WTC11 (cell line): ENCODE measurements at regions not wholly inside any gene's neighbourhood (a gene's known extent, or its start where the extent isn't known, plus 50 kb on each side); places are given as distances from the start of the nearest gene placed in this dataset.

Source experiments
- ATAC-seq: fragments of 200-7000 bp; cut with Tn5 transposase; 2 replicates; pipeline ENCODE4 v1.10.0; 2021; ENCODE audit warnings: mild to moderate bottlenecking, moderate library complexity
- CTCF ChIA-PET: fragments of 300-600 bp; sonication (Branson Sonifier 250); formaldehyde crosslinking; loops from one replicate; lab custom pipeline; 2021; ENCODE audit warnings: antibody characterized with exemption; lab: Charles Lee
- POLR2A ChIA-PET: fragments of 350-600 bp; sonication (Branson Sonifier 250); formaldehyde crosslinking; loops from one replicate; lab custom pipeline; 2021; ENCODE audit warnings: antibody characterized with exemption; lab: Charles Lee
- DNase-seq: peaks from one replicate; pipeline ENCODE4 v3.0.0; 2021; ENCODE audit warnings: low spot score
- H3K27ac Mint-ChIP-seq: 2 replicates; pipeline ENCODE4 v1.8.0; 2021; ENCODE audit warnings: mixed read lengths
- H3K27me3 Mint-ChIP-seq: 2 replicates; pipeline ENCODE4 v1.8.0; 2021; ENCODE audit warnings: low read depth, mild to moderate bottlenecking, moderate library complexity, mixed read lengths
- H3K36me3 Mint-ChIP-seq: 2 replicates; pipeline ENCODE4 v1.8.0; 2021; ENCODE audit warnings: mixed read lengths
- H3K4me1 Mint-ChIP-seq: 2 replicates; pipeline ENCODE4 v1.8.0; 2022; ENCODE audit warnings: mixed read lengths
- H3K4me3 Mint-ChIP-seq: 2 replicates; pipeline ENCODE4 v1.8.0; 2021; ENCODE audit warnings: mild to moderate bottlenecking, moderate library complexity, mixed read lengths
- H3K9me3 Mint-ChIP-seq: 2 replicates; pipeline ENCODE4 v1.8.0; 2021; ENCODE audit warnings: mixed read lengths
- ATF6 ChIP-seq: sonication (generic); formaldehyde crosslinking; IDR thresholded peaks from 2 replicates; pipeline ENCODE4 v1.8.1; 2023; ENCODE audit warnings: mild to moderate bottlenecking, missing genetic modification reagents
- EMX1 ChIP-seq: fragments of 250-450 bp; sonication (Bioruptor Pico); IDR thresholded peaks from 2 replicates; pipeline ENCODE4 v1.8.0; 2021; ENCODE audit warnings: mild to moderate bottlenecking
- ESRRA ChIP-seq: sonication (generic); formaldehyde crosslinking; IDR thresholded peaks from 2 replicates; pipeline ENCODE4 v1.8.1; 2022; ENCODE audit warnings: mild to moderate bottlenecking, missing genetic modification reagents, borderline replicate concordance
- FOXP1 ChIP-seq: sonication (generic); formaldehyde crosslinking; IDR thresholded peaks from 2 replicates; pipeline ENCODE4 v1.8.0; 2022; ENCODE audit warnings: missing genetic modification reagents, mild to moderate bottlenecking, moderate library complexity, borderline replicate concordance
- GABPB1 ChIP-seq: sonication (generic); formaldehyde crosslinking; IDR thresholded peaks from 2 replicates; pipeline ENCODE4 v1.8.1; 2023; ENCODE audit warnings: mild to moderate bottlenecking, missing genetic modification reagents
- MXD4 ChIP-seq: fragments of 250-450 bp; sonication (Bioruptor Pico); IDR thresholded peaks from 2 replicates; pipeline ENCODE4 v1.8.0; 2021; ENCODE audit warnings: mild to moderate bottlenecking, moderate library complexity, borderline replicate concordance
- MYBL2 ChIP-seq: sonication (generic); formaldehyde crosslinking; IDR thresholded peaks from 2 replicates; pipeline ENCODE4 v1.8.1; 2023; ENCODE audit warnings: mild to moderate bottlenecking, moderate library complexity, missing genetic modification reagents
- RORB ChIP-seq: fragments of 250-450 bp; sonication (Bioruptor Pico); IDR thresholded peaks from 2 replicates; pipeline ENCODE4 v1.9.0; 2021; ENCODE audit warnings: mild to moderate bottlenecking
- SMAD3 ChIP-seq: sonication (generic); formaldehyde crosslinking; IDR thresholded peaks from 2 replicates; pipeline ENCODE4 v1.8.0; 2022; ENCODE audit warnings: missing genetic modification reagents, mild to moderate bottlenecking, borderline replicate concordance
- TF ChIP-seq, protein P1 (sequence below): fragments of 250-450 bp; sonication (Bioruptor Pico); IDR thresholded peaks from 2 replicates; pipeline ENCODE4 v2.1.2; 2022; ENCODE audit warnings: mild to moderate bottlenecking, moderate library complexity
- TF ChIP-seq, protein P2 (sequence below): sonication (generic); formaldehyde crosslinking; IDR thresholded peaks from 2 replicates; pipeline ENCODE4 v1.8.1; 2022; ENCODE audit warnings: mild to moderate bottlenecking, moderate library complexity, missing genetic modification reagents
- TF ChIP-seq, protein P3 (sequence below): sonication (generic); formaldehyde crosslinking; IDR thresholded peaks from 2 replicates; pipeline ENCODE4 v1.8.0; 2022; ENCODE audit warnings: mild to moderate bottlenecking, missing genetic modification reagents
- TF ChIP-seq, protein P4 (sequence below): sonication (generic); formaldehyde crosslinking; IDR thresholded peaks from 2 replicates; pipeline ENCODE4 v1.8.0; 2023; ENCODE audit warnings: mild to moderate bottlenecking, missing genetic modification reagents
- TF ChIP-seq, protein P5 (sequence below): sonication (generic); formaldehyde crosslinking; IDR thresholded peaks from 2 replicates; pipeline ENCODE4 v1.8.1; 2022; ENCODE audit warnings: low read depth, missing genetic modification reagents, borderline replicate concordance
- TF ChIP-seq, protein P6 (sequence below): sonication (generic); formaldehyde crosslinking; IDR thresholded peaks from 2 replicates; pipeline ENCODE4 v1.8.0; 2023; ENCODE audit warnings: missing genetic modification reagents

DNA sequence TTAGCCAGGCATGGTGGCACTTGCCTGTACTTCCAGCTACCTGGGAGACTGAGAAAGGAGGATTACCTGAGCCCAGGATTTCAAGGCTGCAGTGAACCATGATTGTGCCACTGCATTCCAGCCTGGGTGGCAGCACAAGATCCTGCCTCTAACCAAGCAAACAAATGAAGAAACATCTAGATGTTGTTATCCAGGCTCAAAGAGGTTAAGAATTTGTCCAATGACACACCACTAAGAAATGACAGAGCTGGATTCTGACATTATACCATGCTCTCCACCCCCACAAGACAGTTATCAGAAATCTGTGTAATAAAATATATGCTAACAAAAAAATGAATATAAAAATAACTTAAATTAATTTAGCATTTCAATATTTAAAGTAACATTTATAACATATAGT, 925.5 kb upstream of the SLC35B3 start:
- Mint-ChIP-seq H3K9me3 (peaks cover 32% of the 10 kb centered on the region), H3K27me3 (no peaks in the 10 kb centered on the region), H3K4me1 (no peaks in the 10 kb centered on the region), H3K36me3 (peaks cover 8% of the 10 kb centered on the region), H3K27ac (no peak overlapping the region), H3K4me3 (no peak overlapping the region)
- ChIA-PET POLR2A (no interaction called here), CTCF (no interaction called here)
- no peak for ATAC-seq
- TF ChIP-seq EMX1 (CRISPR knock-in tag) (no peak), RORB (CRISPR knock-in tag) (no peak), FOXP1 (CRISPR knock-in tag) (no peak), ESRRA (no peak), GABPB1 (CRISPR knock-in tag) (no peak), ATF6 (CRISPR knock-in tag) (no peak), MYBL2 (CRISPR knock-in tag) (no peak), MXD4 (CRISPR knock-in tag) (no peak), SMAD3 (no peak)
- TF ChIP-seq, protein P1, sequence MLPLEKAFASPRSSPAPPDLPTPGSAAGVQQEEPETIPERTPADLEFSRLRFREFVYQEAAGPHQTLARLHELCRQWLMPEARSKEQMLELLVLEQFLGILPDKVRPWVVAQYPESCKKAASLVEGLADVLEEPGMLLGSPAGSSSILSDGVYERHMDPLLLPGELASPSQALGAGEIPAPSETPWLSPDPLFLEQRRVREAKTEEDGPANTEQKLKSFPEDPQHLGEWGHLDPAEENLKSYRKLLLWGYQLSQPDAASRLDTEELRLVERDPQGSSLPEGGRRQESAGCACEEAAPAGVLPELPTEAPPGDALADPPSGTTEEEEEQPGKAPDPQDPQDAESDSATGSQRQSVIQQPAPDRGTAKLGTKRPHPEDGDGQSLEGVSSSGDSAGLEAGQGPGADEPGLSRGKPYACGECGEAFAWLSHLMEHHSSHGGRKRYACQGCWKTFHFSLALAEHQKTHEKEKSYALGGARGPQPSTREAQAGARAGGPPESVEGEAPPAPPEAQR (CRISPR knock-in tag) = no peak
- TF ChIP-seq, protein P2, sequence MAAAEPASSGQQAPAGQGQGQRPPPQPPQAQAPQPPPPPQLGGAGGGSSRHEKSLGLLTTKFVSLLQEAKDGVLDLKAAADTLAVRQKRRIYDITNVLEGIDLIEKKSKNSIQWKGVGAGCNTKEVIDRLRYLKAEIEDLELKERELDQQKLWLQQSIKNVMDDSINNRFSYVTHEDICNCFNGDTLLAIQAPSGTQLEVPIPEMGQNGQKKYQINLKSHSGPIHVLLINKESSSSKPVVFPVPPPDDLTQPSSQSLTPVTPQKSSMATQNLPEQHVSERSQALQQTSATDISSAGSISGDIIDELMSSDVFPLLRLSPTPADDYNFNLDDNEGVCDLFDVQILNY = no peak
- TF ChIP-seq, protein P3, sequence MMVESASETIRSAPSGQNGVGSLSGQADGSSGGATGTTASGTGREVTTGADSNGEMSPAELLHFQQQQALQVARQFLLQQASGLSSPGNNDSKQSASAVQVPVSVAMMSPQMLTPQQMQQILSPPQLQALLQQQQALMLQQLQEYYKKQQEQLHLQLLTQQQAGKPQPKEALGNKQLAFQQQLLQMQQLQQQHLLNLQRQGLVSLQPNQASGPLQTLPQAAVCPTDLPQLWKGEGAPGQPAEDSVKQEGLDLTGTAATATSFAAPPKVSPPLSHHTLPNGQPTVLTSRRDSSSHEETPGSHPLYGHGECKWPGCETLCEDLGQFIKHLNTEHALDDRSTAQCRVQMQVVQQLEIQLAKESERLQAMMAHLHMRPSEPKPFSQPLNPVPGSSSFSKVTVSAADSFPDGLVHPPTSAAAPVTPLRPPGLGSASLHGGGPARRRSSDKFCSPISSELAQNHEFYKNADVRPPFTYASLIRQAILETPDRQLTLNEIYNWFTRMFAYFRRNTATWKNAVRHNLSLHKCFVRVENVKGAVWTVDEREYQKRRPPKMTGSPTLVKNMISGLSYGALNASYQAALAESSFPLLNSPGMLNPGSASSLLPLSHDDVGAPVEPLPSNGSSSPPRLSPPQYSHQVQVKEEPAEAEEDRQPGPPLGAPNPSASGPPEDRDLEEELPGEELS (CRISPR knock-in tag) = no peak
- TF ChIP-seq, protein P4, sequence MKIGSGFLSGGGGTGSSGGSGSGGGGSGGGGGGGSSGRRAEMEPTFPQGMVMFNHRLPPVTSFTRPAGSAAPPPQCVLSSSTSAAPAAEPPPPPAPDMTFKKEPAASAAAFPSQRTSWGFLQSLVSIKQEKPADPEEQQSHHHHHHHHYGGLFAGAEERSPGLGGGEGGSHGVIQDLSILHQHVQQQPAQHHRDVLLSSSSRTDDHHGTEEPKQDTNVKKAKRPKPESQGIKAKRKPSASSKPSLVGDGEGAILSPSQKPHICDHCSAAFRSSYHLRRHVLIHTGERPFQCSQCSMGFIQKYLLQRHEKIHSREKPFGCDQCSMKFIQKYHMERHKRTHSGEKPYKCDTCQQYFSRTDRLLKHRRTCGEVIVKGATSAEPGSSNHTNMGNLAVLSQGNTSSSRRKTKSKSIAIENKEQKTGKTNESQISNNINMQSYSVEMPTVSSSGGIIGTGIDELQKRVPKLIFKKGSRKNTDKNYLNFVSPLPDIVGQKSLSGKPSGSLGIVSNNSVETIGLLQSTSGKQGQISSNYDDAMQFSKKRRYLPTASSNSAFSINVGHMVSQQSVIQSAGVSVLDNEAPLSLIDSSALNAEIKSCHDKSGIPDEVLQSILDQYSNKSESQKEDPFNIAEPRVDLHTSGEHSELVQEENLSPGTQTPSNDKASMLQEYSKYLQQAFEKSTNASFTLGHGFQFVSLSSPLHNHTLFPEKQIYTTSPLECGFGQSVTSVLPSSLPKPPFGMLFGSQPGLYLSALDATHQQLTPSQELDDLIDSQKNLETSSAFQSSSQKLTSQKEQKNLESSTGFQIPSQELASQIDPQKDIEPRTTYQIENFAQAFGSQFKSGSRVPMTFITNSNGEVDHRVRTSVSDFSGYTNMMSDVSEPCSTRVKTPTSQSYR (CRISPR knock-in tag) = no peak
- TF ChIP-seq, protein P5, sequence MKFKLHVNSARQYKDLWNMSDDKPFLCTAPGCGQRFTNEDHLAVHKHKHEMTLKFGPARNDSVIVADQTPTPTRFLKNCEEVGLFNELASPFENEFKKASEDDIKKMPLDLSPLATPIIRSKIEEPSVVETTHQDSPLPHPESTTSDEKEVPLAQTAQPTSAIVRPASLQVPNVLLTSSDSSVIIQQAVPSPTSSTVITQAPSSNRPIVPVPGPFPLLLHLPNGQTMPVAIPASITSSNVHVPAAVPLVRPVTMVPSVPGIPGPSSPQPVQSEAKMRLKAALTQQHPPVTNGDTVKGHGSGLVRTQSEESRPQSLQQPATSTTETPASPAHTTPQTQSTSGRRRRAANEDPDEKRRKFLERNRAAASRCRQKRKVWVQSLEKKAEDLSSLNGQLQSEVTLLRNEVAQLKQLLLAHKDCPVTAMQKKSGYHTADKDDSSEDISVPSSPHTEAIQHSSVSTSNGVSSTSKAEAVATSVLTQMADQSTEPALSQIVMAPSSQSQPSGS (CRISPR knock-in tag) = no peak
- TF ChIP-seq, protein P6, sequence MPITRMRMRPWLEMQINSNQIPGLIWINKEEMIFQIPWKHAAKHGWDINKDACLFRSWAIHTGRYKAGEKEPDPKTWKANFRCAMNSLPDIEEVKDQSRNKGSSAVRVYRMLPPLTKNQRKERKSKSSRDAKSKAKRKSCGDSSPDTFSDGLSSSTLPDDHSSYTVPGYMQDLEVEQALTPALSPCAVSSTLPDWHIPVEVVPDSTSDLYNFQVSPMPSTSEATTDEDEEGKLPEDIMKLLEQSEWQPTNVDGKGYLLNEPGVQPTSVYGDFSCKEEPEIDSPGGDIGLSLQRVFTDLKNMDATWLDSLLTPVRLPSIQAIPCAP (CRISPR knock-in tag) = no peak
- TF ChIP-seq, all 79 proteins: peak for 0
- no peak for DNase-seq
